ENCODE measurements at regions not wholly inside any gene's neighbourhood (a gene's known extent, or its start where the extent isn't known, plus 50 kb on each side); places are given as distances from the start of the nearest gene placed in this dataset.

DNA sequence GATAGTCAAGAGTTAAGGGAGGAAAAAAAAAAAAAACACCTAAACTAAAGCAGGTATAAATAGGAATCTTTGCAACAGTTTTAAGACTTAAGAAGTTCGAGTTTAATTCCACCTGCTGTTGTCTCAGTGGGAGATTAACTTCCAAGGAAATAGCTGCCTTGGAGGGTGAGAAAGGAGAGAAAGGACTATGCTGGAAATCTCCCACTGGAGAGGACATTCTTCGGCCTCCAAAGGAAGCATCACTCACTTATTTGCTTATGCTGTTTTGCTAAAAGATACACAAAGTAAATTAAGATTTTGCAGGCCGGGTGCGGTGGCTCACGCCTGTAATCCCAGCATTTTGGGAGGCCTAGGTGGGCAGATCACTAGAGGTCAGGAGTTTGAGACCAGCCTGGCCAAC, 317.9 kb upstream of the MPDZ start:
- FAIRE-seq: no peak
- POLR2A ChIA-PET: no interaction called here

More for the DNA sequence above, 317.9 kb upstream of the MPDZ start:
- no peaks in the 10 kb centered on the region for H4K20me1 ChIP-seq (ENCODE audit: control insufficient read depth, insufficient read depth)
- H3K9me3 ChIP-seq (replicated peaks; ENCODE audit: control insufficient read depth, insufficient read depth, low read length): no peaks in the 10 kb centered on the region
- in situ Hi-C loops (cut with MboI) (no loop called here), intact Hi-C loops (cut with micrococcal nuclease; ENCODE audit: unreplicated experiment) (no loop called here)
- BruUV-seq (replicated peaks): no TSS peak
- RAD21 ChIA-PET (ENCODE audit: unreplicated experiment): no interaction called here
- SMC1A ChIA-PET (ENCODE audit: uncharacterized antibody, unreplicated experiment): no interaction called here
- 43% methylated on average over 5 of the region's 5 CpGs for WGBS (ENCODE audit: insufficient coverage, insufficient replicate concordance, low lambda C conversion rate, missing lambda C conversion rate)
- H3K4me2 ChIP-seq (ENCODE audit: control insufficient read depth, insufficient read depth): no peak overlapping the region
- H3K4me1 ChIP-seq (ENCODE audit: control insufficient read depth, insufficient read depth, low read length): no peaks in the 10 kb centered on the region
- no peak for ATAC-seq
- TF ChIP-seq ZNF274 (IDR thresholded peaks at IDR 0.05; ENCODE audit: insufficient read depth, insufficient read length) (no peak), CHD4 (IDR thresholded peaks at IDR 0.05) (no peak), HCFC1 (IDR thresholded peaks at IDR 0.05; ENCODE audit: low read length) (no peak), SUZ12 (IDR thresholded peaks at IDR 0.05; ENCODE audit: unreplicated experiment) (no peak), TCF3 (IDR thresholded peaks at IDR 0.05; ENCODE audit: borderline replicate concordance, insufficient read depth, low read depth, low read length) (no peak), IKZF2 (IDR thresholded peaks at IDR 0.05) (no peak), SPI1 (IDR thresholded peaks at IDR 0.05; ENCODE audit: borderline replicate concordance, insufficient read depth, low read depth, low read length) (no peak), SIN3A (IDR thresholded peaks at IDR 0.05; ENCODE audit: low read depth, low read length) (no peak), FOXM1 (IDR thresholded peaks at IDR 0.05; ENCODE audit: low read depth, low read length) (no peak), ATF3 (IDR thresholded peaks at IDR 0.05; ENCODE audit: borderline replicate concordance, extremely low read depth, low read depth, low read length) (no peak)
- TF ChIP-seq, protein P1, sequence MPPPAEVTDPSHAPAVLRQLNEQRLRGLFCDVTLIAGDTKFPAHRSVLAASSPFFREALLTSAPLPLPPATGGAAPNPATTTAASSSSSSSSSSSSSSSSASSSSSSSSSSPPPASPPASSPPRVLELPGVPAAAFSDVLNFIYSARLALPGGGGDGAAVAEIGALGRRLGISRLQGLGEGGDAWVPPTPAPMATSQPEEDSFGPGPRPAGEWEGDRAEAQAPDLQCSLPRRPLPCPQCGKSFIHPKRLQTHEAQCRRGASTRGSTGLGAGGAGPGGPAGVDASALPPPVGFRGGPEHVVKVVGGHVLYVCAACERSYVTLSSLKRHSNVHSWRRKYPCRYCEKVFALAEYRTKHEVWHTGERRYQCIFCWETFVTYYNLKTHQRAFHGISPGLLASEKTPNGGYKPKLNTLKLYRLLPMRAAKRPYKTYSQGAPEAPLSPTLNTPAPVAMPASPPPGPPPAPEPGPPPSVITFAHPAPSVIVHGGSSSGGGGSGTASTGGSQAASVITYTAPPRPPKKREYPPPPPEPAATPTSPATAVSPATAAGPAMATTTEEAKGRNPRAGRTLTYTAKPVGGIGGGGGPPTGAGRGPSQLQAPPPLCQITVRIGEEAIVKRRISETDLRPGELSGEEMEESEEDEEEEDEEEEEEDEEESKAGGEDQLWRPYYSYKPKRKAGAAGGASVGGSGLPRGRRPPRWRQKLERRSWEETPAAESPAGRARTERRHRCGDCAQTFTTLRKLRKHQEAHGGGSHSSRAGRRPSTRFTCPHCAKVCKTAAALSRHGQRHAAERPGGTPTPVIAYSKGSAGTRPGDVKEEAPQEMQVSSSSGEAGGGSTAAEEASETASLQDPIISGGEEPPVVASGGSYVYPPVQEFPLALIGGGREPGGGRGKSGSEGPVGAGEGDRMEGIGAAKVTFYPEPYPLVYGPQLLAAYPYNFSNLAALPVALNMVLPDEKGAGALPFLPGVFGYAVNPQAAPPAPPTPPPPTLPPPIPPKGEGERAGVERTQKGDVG (CRISPR knock-in tag; IDR thresholded peaks at IDR 0.05): no peak
- no peak overlapping the region for H3K27ac ChIP-seq (ENCODE audit: control insufficient read depth, insufficient read depth)
- no peak overlapping the region for H3K9ac ChIP-seq (ENCODE audit: control insufficient read depth, insufficient read depth, low read length)
- H3K79me2 ChIP-seq (ENCODE audit: control insufficient read depth, insufficient read depth, low read length): no peaks in the 10 kb centered on the region
- H3K36me3 ChIP-seq (ENCODE audit: control insufficient read depth in 2 of 2, insufficient read depth in 2 of 2, low read length in 1 of 2): no peaks in the 10 kb centered on the region
- H2AFZ ChIP-seq (ENCODE audit: control insufficient read depth, low read depth, low read length): no peak overlapping the region
- H3K27me3 ChIP-seq (replicated peaks in 1 of 2; ENCODE audit: control insufficient read depth in 2 of 2, insufficient read depth in 2 of 2, low read length in 1 of 2): no peaks in the 10 kb centered on the region
- CTCF ChIA-PET: no interaction called here
- DNase-seq (ENCODE audit: low read depth, low spot score): no peak
- no peak overlapping the region for H3K4me3 ChIP-seq
